DND-41 (cell line): ENCODE measurements at regions not wholly inside any gene's neighbourhood (a gene's known extent, or its start where the extent isn't known, plus 50 kb on each side); places are given as distances from the start of the nearest gene placed in this dataset.

Source experiments
- ATAC-seq: fragments of 200-7000 bp; cut with Tn5 transposase; 3 replicates; pipeline ENCODE4 v1.9.1; 2021; ENCODE audit warnings: low read depth; ENCODE audit not compliant: insufficient read depth
- DNase-seq: peaks from one replicate; pipeline ENCODE4 v3.0.0-alpha.2; 2020
- H2AFZ ChIP-seq: 2 replicates; pipeline ENCODE4 v1.6.0; 2012; ENCODE audit warnings: low read depth, low read length
- H3K27ac ChIP-seq: 2 replicates; pipeline ENCODE4 v1.5.1; 2012; ENCODE audit warnings: low read length, inconsistent platforms
- H3K27me3 ChIP-seq: fragments of 200-600 bp; sonication (generic); 2 replicates; pipeline ENCODE4 v1.6.0; 2012; ENCODE audit warnings: low read length, mild to moderate bottlenecking, inconsistent platforms; ENCODE audit not compliant: insufficient read depth, poor library complexity
- H3K36me3 ChIP-seq: 2 replicates; pipeline ENCODE4 v1.5.1; 2012; ENCODE audit warnings: low read length, inconsistent platforms; ENCODE audit not compliant: insufficient read depth
- H3K4me1 ChIP-seq: 2 replicates; pipeline ENCODE4 v1.5.1; 2012; ENCODE audit warnings: mild to moderate bottlenecking, low read length; ENCODE audit not compliant: insufficient read depth
- H3K4me2 ChIP-seq: 2 replicates; pipeline ENCODE4 v1.6.0; 2012; ENCODE audit warnings: mild to moderate bottlenecking, moderate library complexity, low read length, inconsistent platforms; ENCODE audit not compliant: insufficient read depth
- H3K4me3 ChIP-seq, 2 experiments: fragments of 200-600 bp in 1 of 2; shearing (Covaris generic) in 1 of 2; 2 replicates each; pipeline ENCODE4 v1.5.1; 2012 to 2016; ENCODE audit warnings: inconsistent platforms in 2 of 2, low read length in 2 of 2, mild to moderate bottlenecking in 2 of 2, low read depth in 1 of 2, moderate library complexity in 1 of 2
- H3K79me2 ChIP-seq: 2 replicates; pipeline ENCODE4 v1.6.0; 2012; ENCODE audit warnings: low read length, inconsistent platforms; ENCODE audit not compliant: insufficient read depth
- H3K9ac ChIP-seq: 2 replicates; pipeline ENCODE4 v1.6.0; 2012; ENCODE audit warnings: low read depth, mild to moderate bottlenecking, inconsistent platforms, low read length, moderate library complexity
- H3K9me3 ChIP-seq: 2 replicates; pipeline ENCODE4 v1.5.1; 2012; ENCODE audit warnings: low read length, moderate library complexity, mild to moderate bottlenecking, inconsistent platforms; ENCODE audit not compliant: insufficient read depth, severe bottlenecking
- H4K20me1 ChIP-seq: 2 replicates; pipeline ENCODE4 v1.6.0; 2012; ENCODE audit warnings: low read length; ENCODE audit not compliant: insufficient read depth
- CTCF ChIP-seq: IDR thresholded peaks from 2 replicates; pipeline ENCODE4 v1.5.1; 2012; ENCODE audit warnings: borderline replicate concordance, low read length, moderate library complexity, mild to moderate bottlenecking; ENCODE audit not compliant: poor library complexity, severe bottlenecking; ENCODE audit errors: extremely low read depth
- EZH2 ChIP-seq: IDR thresholded peaks from 3 replicates; pipeline ENCODE4 v1.6.1; 2012; ENCODE audit warnings: borderline replicate concordance, low read depth, mild to moderate bottlenecking, moderate library complexity, low read length, inconsistent platforms; ENCODE audit not compliant: severe bottlenecking

- Histone ChIP-seq H4K20me1 (no peaks in the 10 kb centered on the region), H3K79me2 (no peaks in the 10 kb centered on the region), H3K4me3 (no peak overlapping the region), H3K9me3 (no peaks in the 10 kb centered on the region), H3K36me3 (no peaks in the 10 kb centered on the region), H3K27ac (no peak overlapping the region), H2AFZ (no peak overlapping the region), H3K27me3 (no peaks in the 10 kb centered on the region), H3K9ac (no peak overlapping the region), H3K4me2 (no peak overlapping the region), H3K4me1 (peaks cover 26% of the 10 kb centered on the region)
- TF ChIP-seq CTCF (no peak), EZH2 (no peak)
- ATAC-seq, result no peak
- no peak for DNase-seq
Observed at GRCh38 chr2:128625421-128625820, 306.8 kb upstream of the HS6ST1 start.

- Histone ChIP-seq H2AFZ (no peak overlapping the region), H3K4me2 (no peak overlapping the region), H3K9ac (no peak overlapping the region), H4K20me1 (no peaks in the 10 kb centered on the region), H3K9me3 (no peaks in the 10 kb centered on the region), H3K79me2 (no peaks in the 10 kb centered on the region), H3K36me3 (no peaks in the 10 kb centered on the region), H3K27me3 (no peaks in the 10 kb centered on the region), H3K27ac (no peak overlapping the region), H3K4me3 (no peak overlapping the region), H3K4me1 (peaks cover 31% of the 10 kb centered on the region)
- no peak for TF ChIP-seq CTCF
- TF ChIP-seq EZH2, result no peak
- DNase-seq (no peak), ATAC-seq (no peak)
Observed at GRCh38 chr2:128625963-128626759, 307.5 kb upstream of the HS6ST1 start.

- no peaks in the 10 kb centered on the region for H3K9me3 ChIP-seq
- no peak overlapping the region for H3K4me2 ChIP-seq
- no peaks in the 10 kb centered on the region for H3K36me3 ChIP-seq
- TF ChIP-seq CTCF, result no peak
- no peak for TF ChIP-seq EZH2
- H2AFZ ChIP-seq, result no peak overlapping the region
- H3K9ac ChIP-seq, result no peak overlapping the region
- ATAC-seq, result no peak
- no peaks in the 10 kb centered on the region for H3K79me2 ChIP-seq
- H4K20me1 ChIP-seq, result no peaks in the 10 kb centered on the region
- H3K4me3 ChIP-seq, result no peak overlapping the region
- no peak overlapping the region for H3K27ac ChIP-seq
- H3K27me3 ChIP-seq, result no peaks in the 10 kb centered on the region
- peaks cover 38% of the 10 kb centered on the region for H3K4me1 ChIP-seq
- DNase-seq, result no peak
Observed at GRCh38 chr2:128626760-128627511, 308.3 kb upstream of the HS6ST1 start.
